RCC 7860 (cell line): ENCODE measurements at regions not wholly inside any gene's neighbourhood (a gene's known extent, or its start where the extent isn't known, plus 50 kb on each side); places are given as distances from the start of the nearest gene placed in this dataset.
"Not testable (repeated sequence)": the region's sequence is repeated elsewhere in the genome, so short reads cannot be mapped to it uniquely, and the experiment has no call there.

Experiments
- DNase-seq: peaks from one replicate; pipeline ENCODE4 v3.0.0-alpha.2; 2015; ENCODE audit warnings: low spot score
- FAIRE-seq: peaks from 2 replicates; lab custom pipeline; 2012; peaks lifted over from hg19 to GRCh38; lab: Jason Lieb, UNC

DNA sequence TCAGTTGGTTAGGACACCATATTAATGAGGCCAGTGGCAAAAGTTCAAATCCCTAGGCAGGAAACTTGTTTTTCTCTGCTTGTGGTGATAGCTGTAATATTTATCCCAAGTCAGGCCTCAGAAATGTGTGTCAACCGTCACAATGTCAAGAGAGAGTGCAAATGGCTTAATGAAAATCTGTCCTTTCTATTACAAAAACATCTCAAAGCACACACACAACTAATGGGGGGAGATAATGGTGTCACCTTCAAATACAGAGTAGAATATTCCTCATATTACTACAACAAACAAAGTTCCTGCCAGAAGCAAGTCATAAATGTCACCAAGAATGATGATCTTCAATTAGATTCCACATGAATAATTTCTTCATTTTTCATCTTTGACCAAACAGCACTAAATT lies 127.2 kb upstream of the MARCHF11 start:
- DNase-seq (no peak), FAIRE-seq (no peak)

DNA sequence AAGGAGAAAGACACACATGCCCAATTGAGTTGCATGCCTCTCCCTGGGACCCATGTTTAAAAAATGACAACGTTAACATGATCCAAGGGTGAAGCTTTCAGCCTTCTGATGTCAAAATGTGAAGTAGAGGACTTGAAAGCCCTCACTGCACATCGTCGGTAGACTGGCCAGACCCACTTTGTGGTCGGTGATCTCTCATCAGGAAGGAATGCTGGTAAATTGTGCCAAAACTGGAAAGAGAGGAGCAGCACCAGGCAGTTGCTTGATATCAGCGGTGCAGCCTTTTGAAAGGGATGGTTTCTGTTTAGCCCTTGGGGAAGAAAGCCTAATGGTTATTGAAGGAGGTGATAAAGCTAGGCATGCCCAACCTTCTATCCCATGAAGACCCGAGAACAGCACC lies 125.3 kb upstream of the MARCHF11 start:
- FAIRE-seq (no peak), DNase-seq (no peak)

DNA sequence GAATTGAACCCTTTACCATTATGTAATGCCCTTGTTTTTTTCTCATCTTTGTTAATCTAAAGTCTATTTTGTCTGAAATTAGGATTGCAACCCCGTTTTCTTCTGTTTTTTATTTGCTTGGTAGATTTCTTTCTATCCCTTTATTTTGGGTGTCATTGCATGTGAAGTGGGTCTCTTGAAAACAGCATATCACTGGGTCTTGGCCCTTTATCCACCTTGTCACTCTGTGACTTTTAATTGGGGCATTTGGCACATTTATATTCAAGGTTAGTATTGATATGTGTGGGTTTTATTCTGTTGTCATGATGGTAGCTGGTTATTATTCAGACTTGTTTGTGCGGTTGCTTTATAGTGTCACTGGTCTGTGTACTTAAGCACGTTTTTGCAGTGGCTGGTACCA lies 117.4 kb upstream of the MARCHF11 start:
- no peak for FAIRE-seq
- no peak for DNase-seq

DNA sequence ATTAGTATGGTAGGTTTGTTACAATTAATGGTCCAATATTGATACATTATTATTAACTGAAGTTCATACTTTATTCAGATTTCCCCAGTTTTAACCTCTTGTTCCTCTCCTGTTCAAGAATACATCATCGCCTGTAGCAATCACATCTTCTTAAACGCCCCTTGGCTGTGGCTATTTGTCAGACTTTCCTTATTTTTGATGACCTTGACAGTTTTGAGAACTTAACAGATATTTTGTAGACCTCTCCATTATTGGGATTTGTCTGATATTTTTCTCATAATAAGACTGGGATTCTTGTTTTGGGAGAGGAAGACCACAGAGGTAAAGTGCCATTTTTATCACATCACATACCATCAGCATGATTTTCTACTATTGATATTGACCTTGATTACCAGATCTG lies 112.3 kb upstream of the MARCHF11 start:
- no peak for FAIRE-seq
- DNase-seq = no peak

DNA sequence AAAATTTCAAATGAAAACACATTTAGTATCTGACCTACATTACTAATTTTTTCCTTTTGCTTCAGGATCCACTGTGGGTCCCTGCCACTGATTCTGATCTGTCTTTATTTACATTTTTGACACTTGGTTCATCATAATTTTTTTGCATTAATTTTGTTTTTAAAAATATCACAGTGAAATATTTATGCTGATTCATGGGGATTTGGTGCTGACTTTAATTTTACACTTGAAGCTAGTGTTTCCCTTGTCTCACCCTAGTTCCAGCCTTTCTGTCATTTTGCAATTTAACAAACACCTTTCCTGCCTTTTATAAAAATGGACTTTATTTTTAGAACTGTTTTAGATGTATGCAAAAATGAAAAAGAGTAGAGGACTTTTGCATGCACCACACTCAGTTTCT lies 111.9 kb upstream of the MARCHF11 start:
- DNase-seq = no peak
- no peak for FAIRE-seq

DNA sequence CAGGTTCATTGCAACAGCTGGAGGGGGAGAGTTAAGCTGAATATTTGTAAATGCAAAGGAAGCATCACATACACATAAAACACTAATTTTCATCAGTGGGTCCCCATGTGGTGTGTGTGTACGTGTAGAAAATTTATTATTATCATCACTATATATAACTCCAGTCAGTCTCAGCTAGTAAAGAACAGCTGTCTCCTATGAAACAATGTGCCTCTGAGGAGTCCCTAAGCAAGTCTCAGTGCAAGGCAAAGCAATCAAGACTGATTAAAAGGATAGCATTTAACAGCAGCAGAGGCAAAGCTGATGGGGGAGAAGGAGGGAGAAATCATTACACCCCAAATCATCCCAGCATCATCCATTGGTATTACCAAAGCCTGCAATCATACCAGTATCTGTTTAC lies 104.2 kb upstream of the MARCHF11 start:
- DNase-seq (no peak), FAIRE-seq (no peak)

DNA sequence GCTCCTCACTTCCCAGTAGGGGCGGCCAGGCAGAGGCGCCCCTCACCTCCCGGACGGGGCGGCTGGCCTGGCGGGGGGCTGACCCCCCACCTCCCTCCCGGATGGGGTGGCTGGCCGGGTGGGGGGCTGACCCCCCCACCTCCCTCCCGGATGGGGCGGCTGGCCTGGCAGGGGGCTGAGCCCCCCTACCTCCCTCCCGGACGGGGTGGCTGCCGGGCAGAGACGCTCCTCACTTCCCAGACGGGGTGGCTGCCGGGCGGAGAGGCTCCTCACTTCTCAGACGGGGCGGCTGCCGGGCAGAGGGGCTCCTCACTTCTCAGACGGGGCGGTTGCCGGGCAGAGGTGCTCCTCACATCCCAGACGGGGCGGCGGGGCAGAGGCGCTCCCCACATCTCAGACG lies 97.3 kb upstream of the MARCHF11 start:
- FAIRE-seq, DNase-seq: not testable (repeated sequence)

DNA sequence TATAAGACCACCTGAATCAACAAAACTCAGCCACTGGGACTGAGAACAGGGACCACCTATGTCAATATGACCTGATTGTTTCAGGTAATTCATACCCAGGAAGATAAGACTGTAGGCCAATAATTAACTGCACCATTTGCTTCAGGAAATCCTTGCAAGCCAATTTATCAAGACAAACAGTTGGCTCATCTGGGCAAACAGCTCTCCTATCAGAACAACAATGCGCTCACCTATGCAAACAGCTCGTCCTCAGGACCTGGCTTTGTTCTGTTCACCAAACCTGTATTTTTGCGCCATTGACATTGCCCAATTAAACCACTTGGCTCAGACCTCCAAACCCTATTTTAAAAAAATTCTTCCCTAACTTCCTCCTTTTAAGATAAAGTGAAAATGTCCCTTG lies 92.3 kb upstream of the MARCHF11 start:
- no peak for FAIRE-seq
- no peak for DNase-seq

DNA sequence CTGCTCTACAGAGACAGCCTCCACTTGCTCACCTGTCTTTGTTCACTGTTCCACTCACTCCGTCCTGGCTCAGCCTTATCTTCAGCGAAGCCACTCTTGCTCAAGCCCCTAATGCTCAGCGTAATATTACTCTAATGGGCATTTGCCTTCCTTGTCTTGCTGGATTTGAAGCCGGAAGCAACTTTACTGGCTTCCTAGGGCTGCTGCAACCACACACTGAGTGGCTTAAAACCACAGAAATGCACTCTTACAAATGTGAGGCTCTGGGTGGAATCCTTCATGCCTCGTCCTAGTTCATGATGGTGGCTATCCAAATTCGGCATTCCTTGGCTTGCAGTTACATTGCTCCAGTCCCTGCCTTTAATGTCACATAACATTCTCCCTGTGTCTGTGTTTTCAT lies 85.5 kb upstream of the MARCHF11 start:
- no peak for DNase-seq
- FAIRE-seq = no peak

DNA sequence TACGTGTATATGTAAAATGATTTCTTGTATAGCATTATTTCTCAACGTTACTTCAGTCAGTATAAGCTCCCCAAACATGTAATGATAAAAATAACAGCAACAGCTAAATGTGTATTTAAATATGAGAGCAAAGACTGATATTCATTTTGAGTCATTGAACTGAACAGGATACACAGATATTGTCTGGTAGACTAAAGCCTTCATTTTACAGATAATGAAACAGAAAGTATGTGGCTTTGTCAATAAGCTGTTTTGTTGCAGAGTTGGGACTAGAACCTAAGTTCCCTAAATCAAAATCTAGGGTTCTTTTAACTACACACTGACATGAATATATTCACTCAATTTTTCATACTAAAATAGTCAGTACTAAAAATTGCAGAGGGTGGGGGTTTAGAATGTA lies 80.4 kb upstream of the MARCHF11 start:
- FAIRE-seq (no peak), DNase-seq (no peak)

DNA sequence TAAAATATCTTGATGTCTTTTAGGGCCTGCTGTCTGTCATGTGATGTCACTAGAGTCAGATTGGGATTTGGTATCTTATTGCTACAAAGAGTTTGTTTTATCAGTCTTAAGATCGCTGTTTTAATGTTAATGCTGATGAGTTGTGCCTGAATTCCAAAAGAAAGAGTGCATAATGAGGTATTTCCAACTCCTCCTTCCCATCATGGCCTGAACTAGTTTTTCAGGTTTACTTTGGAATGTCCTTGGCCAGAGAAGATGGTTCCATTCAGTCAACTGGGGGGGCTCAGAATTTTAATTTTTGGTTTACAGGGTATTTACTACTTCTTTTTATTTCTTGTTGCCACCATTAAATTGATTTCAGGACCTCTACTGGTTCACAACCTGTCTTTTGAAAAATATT lies 74.3 kb upstream of the MARCHF11 start:
- no peak for FAIRE-seq

DNA sequence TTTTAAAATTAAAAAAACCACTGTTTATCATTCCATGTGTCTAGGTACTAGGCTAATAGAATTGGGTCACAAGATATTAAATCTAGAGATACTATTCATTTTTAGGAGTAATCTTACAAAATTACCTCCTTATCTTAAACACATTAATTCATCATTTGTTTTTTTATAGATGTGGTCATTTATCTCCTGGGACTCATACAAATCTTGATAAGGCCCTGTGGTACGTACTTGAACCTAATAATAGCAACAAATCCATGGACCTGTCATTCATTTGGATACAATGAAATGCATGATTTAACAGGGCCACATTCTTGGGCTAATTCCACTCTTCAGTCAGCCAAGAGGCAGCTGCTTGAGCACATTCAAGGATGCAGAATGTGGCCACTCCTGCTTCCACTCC lies 66.4 kb upstream of the MARCHF11 start:
- DNase-seq (no peak), FAIRE-seq (no peak)

More for the DNA sequence above, 74.3 kb upstream of the MARCHF11 start:
- no peak for DNase-seq

DNA sequence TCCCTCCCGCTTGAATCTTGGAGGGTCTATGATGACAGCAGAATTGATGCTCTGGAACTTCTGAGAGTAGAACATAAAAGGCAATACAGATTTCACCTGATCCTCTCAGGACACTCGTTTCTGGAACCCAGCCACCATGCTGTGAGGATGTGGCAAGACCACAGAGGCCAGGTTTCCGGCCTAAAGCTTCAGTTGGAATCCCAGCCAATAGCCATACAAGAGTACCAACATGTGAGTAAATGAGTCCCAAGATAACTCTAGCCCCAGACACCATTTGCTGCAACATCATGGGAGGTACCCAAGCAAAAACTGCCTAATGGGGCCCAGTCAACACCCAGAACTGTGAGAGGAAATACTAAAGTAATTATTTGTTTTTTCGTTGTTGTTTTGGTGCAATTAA lies 65.7 kb upstream of the MARCHF11 start:
- DNase-seq (no peak), FAIRE-seq (no peak)

DNA sequence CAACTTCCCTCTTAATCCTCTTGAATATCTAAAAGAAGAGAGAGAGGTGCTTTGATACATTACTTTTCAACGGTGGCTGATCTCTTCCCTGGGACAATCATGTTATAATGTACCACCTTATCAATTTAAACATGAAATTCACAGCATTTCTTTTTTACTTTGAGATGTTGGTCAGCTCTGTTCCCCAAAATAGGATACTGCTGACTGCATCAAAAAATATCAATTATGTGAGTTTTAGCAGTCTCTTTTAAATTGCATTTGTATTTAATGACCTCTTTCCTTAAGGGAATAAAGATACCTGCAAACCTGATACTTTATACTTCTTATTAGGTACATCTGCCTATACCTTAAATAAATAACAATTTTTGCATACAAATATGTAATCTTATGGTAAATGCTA lies 58.4 kb upstream of the MARCHF11 start:
- DNase-seq (no peak), FAIRE-seq (no peak)

DNA sequence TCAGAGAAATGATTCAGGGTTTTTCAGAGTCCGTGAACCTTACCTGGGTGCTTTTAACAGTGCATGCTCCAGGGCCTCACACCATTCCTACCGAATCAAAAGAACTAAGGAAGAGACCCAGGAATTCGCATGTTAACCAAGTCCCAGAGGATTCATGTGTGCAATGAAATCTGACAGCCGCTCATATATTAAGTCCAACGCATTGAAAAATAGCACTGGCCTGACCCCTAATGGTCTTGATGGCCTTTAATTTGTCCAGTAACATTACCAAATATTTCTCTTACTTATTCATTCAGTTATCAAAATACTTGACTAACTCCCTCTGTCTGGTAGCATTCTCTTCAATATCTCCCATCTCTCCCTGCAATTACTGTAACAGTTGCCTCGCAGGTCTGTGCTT lies 55.0 kb upstream of the MARCHF11 start:
- FAIRE-seq (no peak), DNase-seq (no peak)

DNA sequence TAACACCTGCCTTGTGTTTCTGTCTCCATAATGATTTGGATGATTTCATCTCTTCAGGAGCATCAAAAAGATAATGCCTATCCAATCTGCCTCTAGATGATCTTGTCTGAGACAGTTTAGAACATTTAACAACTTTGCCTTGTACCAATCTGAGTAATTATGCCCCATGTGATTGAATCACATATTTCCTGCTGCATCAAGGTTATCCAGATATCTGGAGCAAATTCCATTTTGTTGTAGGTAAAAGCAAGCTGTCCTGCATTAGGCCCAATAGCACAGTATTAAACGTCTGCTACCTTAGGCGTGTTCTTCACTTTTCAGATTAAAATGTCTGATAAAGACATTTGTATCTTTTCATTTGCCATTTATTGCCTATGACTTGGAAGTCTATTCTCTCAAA lies 54.1 kb upstream of the MARCHF11 start:
- FAIRE-seq (no peak), DNase-seq (no peak)

DNA sequence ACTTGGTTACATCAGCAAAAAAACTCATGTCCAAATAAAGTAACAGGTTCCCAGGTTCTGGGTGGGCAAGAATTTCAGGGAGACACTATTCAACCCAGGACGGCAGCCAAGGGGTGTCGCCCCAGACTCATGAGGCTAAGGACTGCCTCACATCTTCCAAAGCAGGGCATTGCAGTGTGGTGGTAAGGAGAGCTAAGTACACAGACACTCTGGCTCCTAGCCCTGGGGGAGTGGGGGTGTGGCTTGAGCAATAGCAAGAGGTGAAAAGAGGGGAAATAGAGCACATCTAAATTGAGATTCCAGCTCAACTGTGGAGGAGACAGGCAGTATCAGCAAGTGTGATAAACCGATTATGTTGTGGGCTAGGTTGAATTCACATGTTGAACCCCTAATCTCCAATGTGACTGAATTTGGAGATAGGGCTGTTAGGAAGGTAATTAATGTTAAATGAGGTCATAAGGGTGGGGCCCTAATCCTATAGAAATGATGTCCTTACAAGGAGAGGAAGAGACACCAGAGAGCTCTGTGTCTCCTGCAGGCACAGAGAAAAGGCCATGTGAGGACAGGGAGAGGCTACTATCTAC lies 49.9 kb upstream of the MARCHF11 start:
- DNase-seq (no peak), FAIRE-seq (no peak)
